Nephron progenitor cell (in vitro differentiated cells): ENCODE measurements at regions not wholly inside any gene's neighbourhood (a gene's known extent, or its start where the extent isn't known, plus 50 kb on each side); places are given as distances from the start of the nearest gene placed in this dataset.

Experiments
- DNase-seq: peaks from one replicate; pipeline ENCODE4 v3.0.0; 2021
- H3K27ac Mint-ChIP-seq: 2 replicates; pipeline ENCODE4 v1.8.0; 2021; ENCODE audit warnings: mild to moderate bottlenecking, moderate library complexity, mixed read lengths
- H3K27me3 Mint-ChIP-seq: 2 replicates; pipeline ENCODE4 v1.8.0; 2021; ENCODE audit warnings: mild to moderate bottlenecking, low read depth, mixed read lengths; ENCODE audit not compliant: poor library complexity
- H3K36me3 Mint-ChIP-seq: 2 replicates; pipeline ENCODE4 v1.8.0; 2021; ENCODE audit warnings: low read depth, mixed read lengths
- H3K4me1 Mint-ChIP-seq: 2 replicates; pipeline ENCODE4 v1.8.0; 2021; ENCODE audit warnings: mixed read lengths
- H3K4me3 Mint-ChIP-seq: 2 replicates; pipeline ENCODE4 v1.8.0; 2021; ENCODE audit warnings: mild to moderate bottlenecking, moderate library complexity, mixed read lengths
- H3K9me3 Mint-ChIP-seq: 2 replicates; pipeline ENCODE4 v1.8.0; 2021; ENCODE audit warnings: mild to moderate bottlenecking, moderate library complexity, mixed read lengths
- TF ChIP-seq, protein P1 (sequence below): fragments of 200-600 bp; sonication (generic); IDR thresholded peaks from 2 replicates; pipeline ENCODE4 v1.5.0; 2021; ENCODE audit warnings: antibody characterized with exemption

DNA sequence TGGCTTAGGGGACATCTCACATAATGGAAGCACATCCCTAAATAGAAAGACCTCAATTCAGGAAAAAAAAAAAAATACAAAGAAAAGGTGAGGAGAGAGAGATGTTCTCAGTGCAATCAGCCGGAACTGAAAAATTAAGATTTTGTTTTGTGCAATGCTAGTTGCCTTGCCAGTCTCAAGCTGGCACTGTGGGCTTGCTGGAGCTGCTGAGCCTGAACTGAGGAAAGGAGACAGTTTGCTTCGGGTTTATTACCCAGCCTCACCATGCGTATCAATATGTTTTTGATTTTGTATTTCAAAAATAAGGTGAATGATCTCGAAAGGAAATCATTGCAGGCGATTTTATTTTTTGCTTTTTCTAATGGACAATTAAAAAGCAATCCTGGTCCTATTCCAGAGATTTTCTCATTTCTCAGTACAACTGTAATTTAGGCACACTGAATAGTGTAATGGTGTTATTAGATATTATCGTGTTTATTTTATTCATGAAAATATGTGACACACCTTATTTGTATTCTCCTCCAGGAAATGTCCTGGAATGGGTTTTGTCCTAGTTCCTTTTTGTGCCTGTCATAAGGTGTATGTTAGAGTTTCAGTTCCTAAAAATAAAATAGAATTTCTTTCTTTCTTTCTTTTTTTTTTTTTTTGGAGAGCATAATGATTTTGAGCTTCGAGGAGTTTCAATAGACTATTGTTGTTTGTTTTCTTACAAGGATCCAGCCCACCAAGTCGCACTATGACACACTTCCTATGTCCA, 72.8 kb upstream of the ZEB2 start:
- Mint-ChIP-seq H3K4me3 (no peak overlapping the region), H3K36me3 (peaks cover 1% of the 10 kb centered on the region), H3K27ac (no peak overlapping the region), H3K4me1 (peaks cover 19% of the 10 kb centered on the region), H3K27me3 (no peaks in the 10 kb centered on the region), H3K9me3 (peaks cover 2% of the 10 kb centered on the region)
- no peak for DNase-seq
- TF ChIP-seq, protein P1, sequence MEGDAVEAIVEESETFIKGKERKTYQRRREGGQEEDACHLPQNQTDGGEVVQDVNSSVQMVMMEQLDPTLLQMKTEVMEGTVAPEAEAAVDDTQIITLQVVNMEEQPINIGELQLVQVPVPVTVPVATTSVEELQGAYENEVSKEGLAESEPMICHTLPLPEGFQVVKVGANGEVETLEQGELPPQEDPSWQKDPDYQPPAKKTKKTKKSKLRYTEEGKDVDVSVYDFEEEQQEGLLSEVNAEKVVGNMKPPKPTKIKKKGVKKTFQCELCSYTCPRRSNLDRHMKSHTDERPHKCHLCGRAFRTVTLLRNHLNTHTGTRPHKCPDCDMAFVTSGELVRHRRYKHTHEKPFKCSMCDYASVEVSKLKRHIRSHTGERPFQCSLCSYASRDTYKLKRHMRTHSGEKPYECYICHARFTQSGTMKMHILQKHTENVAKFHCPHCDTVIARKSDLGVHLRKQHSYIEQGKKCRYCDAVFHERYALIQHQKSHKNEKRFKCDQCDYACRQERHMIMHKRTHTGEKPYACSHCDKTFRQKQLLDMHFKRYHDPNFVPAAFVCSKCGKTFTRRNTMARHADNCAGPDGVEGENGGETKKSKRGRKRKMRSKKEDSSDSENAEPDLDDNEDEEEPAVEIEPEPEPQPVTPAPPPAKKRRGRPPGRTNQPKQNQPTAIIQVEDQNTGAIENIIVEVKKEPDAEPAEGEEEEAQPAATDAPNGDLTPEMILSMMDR, result no peak

DNA sequence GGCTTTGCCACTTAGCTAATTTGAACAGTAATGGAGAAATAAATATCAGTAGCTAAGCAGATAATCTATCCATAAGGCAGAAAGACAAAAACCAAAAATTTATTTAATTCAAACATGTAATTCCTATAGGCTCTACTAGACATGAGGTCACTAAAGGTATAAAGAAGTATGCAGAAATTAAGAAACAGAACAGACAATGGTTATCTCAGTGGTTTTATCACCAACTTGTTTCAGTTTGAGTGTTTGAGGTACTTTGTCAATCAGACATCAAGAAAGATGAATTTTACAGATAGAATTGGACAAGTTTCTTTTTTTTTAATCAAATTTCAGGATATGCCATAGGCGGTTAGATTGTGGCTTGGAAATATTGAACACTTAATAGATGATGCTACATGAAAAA, 67.4 kb upstream of the ZEB2 start:
- H3K4me3 Mint-ChIP-seq, result no peak overlapping the region
- no peaks in the 10 kb centered on the region for H3K36me3 Mint-ChIP-seq
- no peak for DNase-seq
- TF ChIP-seq, protein P1, result no peak
- no peaks in the 10 kb centered on the region for H3K9me3 Mint-ChIP-seq
- no peaks in the 10 kb centered on the region for H3K27me3 Mint-ChIP-seq
- no peak overlapping the region for H3K27ac Mint-ChIP-seq
- peaks cover 7% of the 10 kb centered on the region for H3K4me1 Mint-ChIP-seq

DNA sequence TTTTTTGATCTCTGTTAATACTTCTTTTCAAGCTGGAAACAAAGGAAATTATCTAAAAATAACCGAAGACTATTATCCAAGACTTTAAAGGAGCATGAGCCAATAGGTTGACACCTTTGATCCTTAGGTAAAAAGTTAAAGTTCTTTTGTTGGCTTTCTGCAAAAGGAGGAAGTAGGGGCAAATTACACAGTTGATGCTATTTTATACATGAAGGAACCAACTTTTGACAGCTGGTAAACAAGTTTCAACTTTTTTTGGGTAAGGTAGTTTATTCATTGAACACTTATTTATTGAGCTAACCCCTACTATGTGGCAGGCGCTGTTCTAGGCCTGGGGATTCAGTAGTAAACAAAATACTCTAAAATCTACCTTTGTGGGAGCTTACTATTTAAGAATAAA, 66.6 kb upstream of the ZEB2 start:
- Mint-ChIP-seq H3K4me3 (no peak overlapping the region), H3K9me3 (no peaks in the 10 kb centered on the region), H3K27ac (no peak overlapping the region), H3K27me3 (no peaks in the 10 kb centered on the region), H3K4me1 (peaks cover 15% of the 10 kb centered on the region), H3K36me3 (no peaks in the 10 kb centered on the region)
- DNase-seq, result no peak
- TF ChIP-seq, protein P1, result no peak

DNA sequence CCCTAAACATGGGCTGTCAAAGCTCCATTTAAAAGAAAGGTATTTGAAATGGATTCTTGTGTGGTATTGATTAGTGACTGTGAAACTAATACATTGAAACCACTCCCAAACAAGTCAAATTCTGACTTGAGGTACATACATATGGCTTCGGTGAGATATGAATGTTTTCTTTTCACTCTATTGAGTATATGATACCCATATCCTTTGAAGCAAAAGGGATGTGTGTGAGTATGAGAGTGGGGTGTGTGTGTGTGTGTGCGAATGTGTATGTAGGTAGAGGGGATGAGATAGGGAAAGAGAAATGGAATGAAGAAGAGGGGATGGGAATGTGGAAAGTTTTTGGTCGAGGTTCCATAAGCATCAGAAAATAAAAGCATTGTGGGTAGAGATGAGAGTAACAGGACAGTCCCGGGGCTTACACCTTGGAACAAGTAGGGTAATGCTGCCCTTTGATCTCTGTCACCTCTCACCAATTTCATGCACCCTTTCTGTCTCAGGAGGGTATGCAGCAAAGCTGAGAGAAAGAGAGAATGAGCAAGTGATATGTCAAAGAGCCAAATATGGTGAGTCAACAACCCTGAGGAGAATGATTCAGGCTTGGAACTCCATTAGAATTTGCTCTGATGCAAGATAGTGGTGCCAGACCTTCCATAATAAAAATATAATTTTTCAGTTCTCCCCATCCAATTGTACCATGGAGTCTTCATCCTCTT, 64.0 kb upstream of the ZEB2 start:
- Mint-ChIP-seq H3K36me3 (no peaks in the 10 kb centered on the region), H3K27ac (no peak overlapping the region), H3K4me1 (peaks cover 33% of the 10 kb centered on the region), H3K27me3 (no peaks in the 10 kb centered on the region), H3K4me3 (no peak overlapping the region), H3K9me3 (no peaks in the 10 kb centered on the region)
- TF ChIP-seq, protein P1, result no peak
- no peak for DNase-seq

DNA sequence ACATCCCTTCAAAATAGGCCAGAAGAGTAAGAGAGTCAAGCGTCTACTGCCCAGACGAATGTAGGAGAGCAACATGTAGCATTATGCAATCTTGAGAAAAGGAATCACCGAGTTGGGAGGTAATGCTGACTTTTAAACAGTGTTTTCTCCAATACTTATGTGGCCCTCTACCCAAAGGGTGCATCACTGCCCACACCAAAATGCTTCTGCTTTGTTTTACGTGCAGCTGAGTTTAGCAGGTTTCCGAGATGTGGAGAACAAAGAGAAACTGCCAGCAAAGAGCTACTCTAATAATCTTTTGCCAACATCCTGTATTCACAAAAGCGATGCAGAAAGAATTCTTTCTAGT, 63.4 kb upstream of the ZEB2 start:
- TF ChIP-seq, protein P1, result no peak
- no peak for DNase-seq
- Mint-ChIP-seq H3K27ac (no peak overlapping the region), H3K36me3 (no peaks in the 10 kb centered on the region), H3K4me1 (peaks cover 33% of the 10 kb centered on the region), H3K4me3 (no peak overlapping the region), H3K9me3 (no peaks in the 10 kb centered on the region), H3K27me3 (no peaks in the 10 kb centered on the region)
